ENCODE measurements at regions not wholly inside any gene's neighbourhood (a gene's known extent, or its start where the extent isn't known, plus 50 kb on each side); places are given as distances from the start of the nearest gene placed in this dataset.

GRCh38 chr17:33508215-33508614 is 215.1 kb upstream of the ASIC2 start:
- H3K27me3 Mint-ChIP-seq = peaks cover 23 to 36% of the 10 kb centered on the region in 2 donors
- POLR2A ChIA-PET = no interaction called here
- 81% methylated on average over 3 of the region's 3 CpGs for WGBS (ENCODE audit: insufficient coverage)

DNA sequence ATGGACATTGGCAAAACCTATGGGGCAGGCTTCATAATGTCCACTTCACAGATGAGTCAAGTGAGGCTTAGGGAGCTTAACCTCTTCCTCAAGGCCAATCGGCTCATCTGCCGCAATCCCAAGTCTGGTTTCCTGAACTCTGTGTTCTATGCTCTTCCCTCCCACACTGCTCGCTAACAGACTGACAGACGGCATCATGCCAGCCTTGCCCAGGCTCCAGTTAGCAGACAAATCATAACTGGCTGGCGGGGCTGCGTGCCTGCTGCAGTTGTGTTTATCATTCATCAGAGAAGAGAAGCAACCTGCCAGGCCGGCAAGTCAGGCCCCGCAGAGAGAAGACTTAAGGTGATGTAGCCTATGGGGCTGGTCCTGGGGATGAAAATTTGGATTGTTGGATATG is 216.2 kb upstream of the ASIC2 start:
- Histone ChIP-seq H3K27me3 (replicated peaks in 1 of 2; ENCODE audit: control insufficient read depth in 2 of 2, extremely low read depth in 1 of 2, insufficient read depth in 2 of 2, low read length in 1 of 2) (peaks cover 0 to 11% of the 10 kb centered on the region in 2 experiments), H3K4me1 (ENCODE audit: control insufficient read depth in 1 of 2, extremely low read depth in 1 of 2, insufficient read depth in 2 of 2, low read length in 2 of 2) (peaks cover 0 to 7% of the 10 kb centered on the region in 2 experiments), H3K9me3 (no peaks in the 10 kb centered on the region), H3K27ac (ENCODE audit: low read length) (no peak overlapping the region), H3K36me3 (ENCODE audit: control insufficient read depth in 2 of 2, extremely low read depth in 1 of 2, insufficient read depth in 1 of 2, low read length in 1 of 2) (no peaks in the 10 kb centered on the region), H3K4me3 (ENCODE audit: control insufficient read depth in 1 of 2, extremely low read depth in 1 of 2, low read length in 1 of 2) (no peak overlapping the region)
- WGBS (ENCODE audit: insufficient coverage) = 76% methylated on average over 4 of the region's 8 CpGs
- Mint-ChIP-seq H3K27ac (no peak overlapping the region), H3K36me3 (no peaks in the 10 kb centered on the region), H3K9me3 (peaks cover 0 to 7% (median 0%) of the 10 kb centered on the region in 3 donors), H3K27me3 (peaks cover 21 to 35% of the 10 kb centered on the region in 2 donors), H3K4me3 (no peak overlapping the region), H3K4me1 (peaks cover 7 to 10% (median 7%) of the 10 kb centered on the region in 3 donors)
- ATAC-seq (replicated peaks in 1 of 4) (no peak), DNase-seq (no peak)
- ChIA-PET POLR2A (no interaction called here), CTCF (no interaction called here)

More at GRCh38 chr17:33508215-33508614, 215.1 kb upstream of the ASIC2 start:
- ATAC-seq (replicated peaks in 1 of 4) (no peak), DNase-seq (no peak)
- peaks cover 0 to 2% (median 0%) of the 10 kb centered on the region in 3 donors for H3K9me3 Mint-ChIP-seq
- no peak overlapping the region for H3K27ac Mint-ChIP-seq
- Histone ChIP-seq H3K4me1 (ENCODE audit: control insufficient read depth in 1 of 2, extremely low read depth in 1 of 2, insufficient read depth in 2 of 2, low read length in 2 of 2) (peaks cover 0 to 7% of the 10 kb centered on the region in 2 experiments), H3K36me3 (ENCODE audit: control insufficient read depth in 2 of 2, extremely low read depth in 1 of 2, insufficient read depth in 1 of 2, low read length in 1 of 2) (no peaks in the 10 kb centered on the region), H3K27me3 (replicated peaks in 1 of 2; ENCODE audit: control insufficient read depth in 2 of 2, extremely low read depth in 1 of 2, insufficient read depth in 2 of 2, low read length in 1 of 2) (peaks cover 0 to 11% of the 10 kb centered on the region in 2 experiments), H3K9me3 (no peaks in the 10 kb centered on the region), H3K27ac (ENCODE audit: low read length) (no peak overlapping the region), H3K4me3 (ENCODE audit: control insufficient read depth in 1 of 2, extremely low read depth in 1 of 2, low read length in 1 of 2) (no peak overlapping the region)
- H3K36me3 Mint-ChIP-seq = no peaks in the 10 kb centered on the region
- CTCF ChIA-PET = no interaction called here
- H3K4me3 Mint-ChIP-seq = no peak overlapping the region
- H3K4me1 Mint-ChIP-seq = peaks cover 7 to 10% (median 7%) of the 10 kb centered on the region in 3 donors

- DNase-seq = no peak
- CTCF ChIA-PET = no interaction called here
- peaks cover 7 to 10% (median 7%) of the 10 kb centered on the region in 3 donors for H3K4me1 Mint-ChIP-seq
- Histone ChIP-seq H3K9me3 (no peaks in the 10 kb centered on the region), H3K27ac (ENCODE audit: low read length) (no peak overlapping the region), H3K36me3 (ENCODE audit: control insufficient read depth in 2 of 2, extremely low read depth in 1 of 2, insufficient read depth in 1 of 2, low read length in 1 of 2) (no peaks in the 10 kb centered on the region), H3K4me3 (ENCODE audit: control insufficient read depth in 1 of 2, extremely low read depth in 1 of 2, low read length in 1 of 2) (no peak overlapping the region), H3K27me3 (replicated peaks in 1 of 2; ENCODE audit: control insufficient read depth in 2 of 2, extremely low read depth in 1 of 2, insufficient read depth in 2 of 2, low read length in 1 of 2) (peaks cover 0 to 5% of the 10 kb centered on the region in 2 experiments), H3K4me1 (ENCODE audit: control insufficient read depth in 1 of 2, extremely low read depth in 1 of 2, insufficient read depth in 2 of 2, low read length in 2 of 2) (peaks cover 0 to 7% of the 10 kb centered on the region in 2 experiments)
- peaks cover 22% of the 10 kb centered on the region in 2 donors for H3K27me3 Mint-ChIP-seq
- no peak overlapping the region for H3K27ac Mint-ChIP-seq
- H3K36me3 Mint-ChIP-seq = no peaks in the 10 kb centered on the region
- ATAC-seq (replicated peaks in 1 of 4) = no peak
- H3K4me3 Mint-ChIP-seq = no peak overlapping the region
- POLR2A ChIA-PET = no interaction called here
- no CpG with 5 or more reads among the region's 2 CpGs for WGBS (ENCODE audit: insufficient coverage)
- H3K9me3 Mint-ChIP-seq = peaks cover 0 to 7% (median 0%) of the 10 kb centered on the region in 3 donors
Observed at GRCh38 chr17:33511670-33512069, 218.6 kb upstream of the ASIC2 start.

GRCh38 chr17:33512113-33512512 is 219.0 kb upstream of the ASIC2 start:
- no peak overlapping the region for H3K4me3 Mint-ChIP-seq
- Histone ChIP-seq H3K27me3 (replicated peaks in 1 of 2; ENCODE audit: control insufficient read depth in 2 of 2, extremely low read depth in 1 of 2, insufficient read depth in 2 of 2, low read length in 1 of 2) (peaks cover 0 to 3% of the 10 kb centered on the region in 2 experiments), H3K36me3 (ENCODE audit: control insufficient read depth in 2 of 2, extremely low read depth in 1 of 2, insufficient read depth in 1 of 2, low read length in 1 of 2) (no peaks in the 10 kb centered on the region), H3K4me1 (ENCODE audit: control insufficient read depth in 1 of 2, extremely low read depth in 1 of 2, insufficient read depth in 2 of 2, low read length in 2 of 2) (peaks cover 0 to 7% of the 10 kb centered on the region in 2 experiments), H3K4me3 (ENCODE audit: control insufficient read depth in 1 of 2, extremely low read depth in 1 of 2, low read length in 1 of 2) (no peak overlapping the region), H3K9me3 (no peaks in the 10 kb centered on the region), H3K27ac (ENCODE audit: low read length) (no peak overlapping the region)
- peaks cover 0 to 7% (median 0%) of the 10 kb centered on the region in 3 donors for H3K9me3 Mint-ChIP-seq
- CTCF ChIA-PET = no interaction called here
- peaks cover 18 to 21% of the 10 kb centered on the region in 2 donors for H3K27me3 Mint-ChIP-seq
- H3K4me1 Mint-ChIP-seq = peaks cover 7 to 8% (median 7%) of the 10 kb centered on the region in 3 donors
- no peak for DNase-seq
- no peaks in the 10 kb centered on the region for H3K36me3 Mint-ChIP-seq
- no peak for ATAC-seq (replicated peaks in 1 of 4)
- POLR2A ChIA-PET = no interaction called here
- no peak overlapping the region for H3K27ac Mint-ChIP-seq

DNA sequence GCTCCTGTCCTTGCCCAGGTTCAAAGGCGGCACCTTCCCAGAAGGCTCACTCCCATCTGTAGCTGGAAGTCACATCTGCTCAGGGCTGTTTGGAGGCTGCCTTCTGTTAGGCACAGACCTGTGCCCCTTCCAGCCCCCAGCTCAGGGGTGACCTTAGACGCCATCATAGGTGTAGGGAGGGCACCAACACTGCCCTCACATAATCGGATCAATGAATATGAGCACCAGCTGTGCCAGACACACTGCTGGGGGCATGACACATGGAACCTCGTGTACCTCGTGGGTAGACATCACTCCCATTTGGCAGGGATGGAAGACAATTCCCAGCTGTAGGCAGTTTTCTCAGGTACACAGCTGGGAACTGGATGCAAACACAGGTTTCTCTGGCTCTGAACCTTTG is 220.7 kb upstream of the ASIC2 start:
- peaks cover 6 to 7% (median 7%) of the 10 kb centered on the region in 3 donors for H3K4me1 Mint-ChIP-seq
- CTCF ChIA-PET = no interaction called here
- peaks cover 0 to 7% (median 0%) of the 10 kb centered on the region in 3 donors for H3K9me3 Mint-ChIP-seq
- POLR2A ChIA-PET = no interaction called here
- no peak overlapping the region for H3K27ac ChIP-seq (ENCODE audit: low read length)
- no peak for DNase-seq
- H3K4me1 ChIP-seq (ENCODE audit: control insufficient read depth in 1 of 2, extremely low read depth in 1 of 2, insufficient read depth in 2 of 2, low read length in 2 of 2) = peaks cover 0 to 7% of the 10 kb centered on the region in 2 experiments
- peaks cover 0 to 3% of the 10 kb centered on the region in 2 experiments for H3K27me3 ChIP-seq (replicated peaks in 1 of 2; ENCODE audit: control insufficient read depth in 2 of 2, extremely low read depth in 1 of 2, insufficient read depth in 2 of 2, low read length in 1 of 2)
- no peak overlapping the region for H3K4me3 ChIP-seq (ENCODE audit: control insufficient read depth in 1 of 2, extremely low read depth in 1 of 2, low read length in 1 of 2)
- no peaks in the 10 kb centered on the region for H3K36me3 Mint-ChIP-seq
- H3K36me3 ChIP-seq (ENCODE audit: control insufficient read depth in 2 of 2, extremely low read depth in 1 of 2, insufficient read depth in 1 of 2, low read length in 1 of 2) = no peaks in the 10 kb centered on the region
- no peak overlapping the region for H3K4me3 Mint-ChIP-seq
- peaks cover 10 to 13% of the 10 kb centered on the region in 2 donors for H3K27me3 Mint-ChIP-seq
- H3K9me3 ChIP-seq = no peaks in the 10 kb centered on the region
- 88% methylated on average over 4 of the region's 5 CpGs for WGBS (ENCODE audit: insufficient coverage)
- ATAC-seq (replicated peaks in 1 of 4) = no peak
- H3K27ac Mint-ChIP-seq = no peak overlapping the region

DNA sequence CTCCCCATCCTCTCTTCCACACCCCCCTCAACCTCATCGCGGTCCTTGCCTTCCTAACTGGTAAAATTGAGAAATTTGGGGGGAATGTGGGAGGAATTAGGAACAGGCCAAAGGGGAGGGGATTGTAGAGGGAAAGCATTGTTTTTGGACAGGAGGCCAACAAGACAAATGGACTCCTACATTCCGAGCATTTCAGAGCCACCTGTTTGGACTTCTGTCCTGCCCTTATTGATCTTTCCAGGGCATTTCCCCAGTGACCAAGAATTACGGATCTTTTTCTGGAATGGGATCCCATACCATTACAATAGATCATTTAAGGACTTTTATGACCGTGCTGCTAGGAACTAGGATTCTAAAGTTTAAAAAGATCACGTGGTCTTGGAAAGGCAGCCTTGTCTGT is 221.3 kb upstream of the ASIC2 start:
- Histone ChIP-seq H3K36me3 (ENCODE audit: control insufficient read depth in 2 of 2, extremely low read depth in 1 of 2, insufficient read depth in 1 of 2, low read length in 1 of 2) (no peaks in the 10 kb centered on the region), H3K27me3 (replicated peaks in 1 of 2; ENCODE audit: control insufficient read depth in 2 of 2, extremely low read depth in 1 of 2, insufficient read depth in 2 of 2, low read length in 1 of 2) (peaks cover 0 to 6% of the 10 kb centered on the region in 2 experiments), H3K27ac (ENCODE audit: low read length) (no peak overlapping the region), H3K4me3 (ENCODE audit: control insufficient read depth in 1 of 2, extremely low read depth in 1 of 2, low read length in 1 of 2) (no peak overlapping the region), H3K9me3 (no peaks in the 10 kb centered on the region), H3K4me1 (ENCODE audit: control insufficient read depth in 1 of 2, extremely low read depth in 1 of 2, insufficient read depth in 2 of 2, low read length in 2 of 2) (peaks cover 0 to 7% of the 10 kb centered on the region in 2 experiments)
- H3K27me3 Mint-ChIP-seq = peaks cover 7 to 10% of the 10 kb centered on the region in 2 donors
- 92% methylated on average over 3 of the region's 6 CpGs for WGBS (ENCODE audit: insufficient coverage)
- no peak overlapping the region for H3K27ac Mint-ChIP-seq
- H3K4me1 Mint-ChIP-seq = peaks cover 6 to 7% (median 7%) of the 10 kb centered on the region in 3 donors
- POLR2A ChIA-PET = no interaction called here
- no peak for DNase-seq
- no peaks in the 10 kb centered on the region for H3K36me3 Mint-ChIP-seq
- ATAC-seq (replicated peaks in 1 of 4) = no peak
- H3K4me3 Mint-ChIP-seq = no peak overlapping the region
- CTCF ChIA-PET = no interaction called here
- H3K9me3 Mint-ChIP-seq = peaks cover 0 to 7% (median 0%) of the 10 kb centered on the region in 3 donors

- Mint-ChIP-seq H3K36me3 (no peaks in the 10 kb centered on the region), H3K9me3 (peaks cover 0 to 7% (median 0%) of the 10 kb centered on the region in 3 donors), H3K27me3 (peaks cover 3 to 4% of the 10 kb centered on the region in 2 donors), H3K4me1 (peaks cover 6 to 7% (median 7%) of the 10 kb centered on the region in 3 donors), H3K4me3 (no peak overlapping the region), H3K27ac (no peak overlapping the region)
- H3K9me3 ChIP-seq = no peaks in the 10 kb centered on the region
- ChIA-PET POLR2A (no interaction called here), CTCF (no interaction called here)
- peaks cover 0 to 3% of the 10 kb centered on the region in 2 experiments for H3K4me1 ChIP-seq (ENCODE audit: control insufficient read depth in 1 of 2, extremely low read depth in 1 of 2, insufficient read depth in 2 of 2, low read length in 2 of 2)
- no peak overlapping the region for H3K4me3 ChIP-seq (ENCODE audit: control insufficient read depth in 1 of 2, extremely low read depth in 1 of 2, low read length in 1 of 2)
- 96% methylated on average over 2 of the region's 7 CpGs for WGBS (ENCODE audit: insufficient coverage)
- no peak overlapping the region for H3K27ac ChIP-seq (ENCODE audit: low read length)
- peaks cover 0 to 12% of the 10 kb centered on the region in 2 experiments for H3K27me3 ChIP-seq (replicated peaks in 1 of 2; ENCODE audit: control insufficient read depth in 2 of 2, extremely low read depth in 1 of 2, insufficient read depth in 2 of 2, low read length in 1 of 2)
- DNase-seq (no peak), ATAC-seq (replicated peaks in 1 of 4) (no peak)
- H3K36me3 ChIP-seq (ENCODE audit: control insufficient read depth in 2 of 2, extremely low read depth in 1 of 2, insufficient read depth in 1 of 2, low read length in 1 of 2) = no peaks in the 10 kb centered on the region
Observed at GRCh38 chr17:33515974-33516373, 222.9 kb upstream of the ASIC2 start.
